Cardiac fibroblast (primary cell): ENCODE measurements at regions not wholly inside any gene's neighbourhood (a gene's known extent, or its start where the extent isn't known, plus 50 kb on each side); places are given as distances from the start of the nearest gene placed in this dataset.

Experiments
- DNase-seq, 2 donors: peaks; one replicate each; pipeline versions ENCODE4 v3.0.0 to v3.0.0-alpha.2; 2010; ENCODE audit warnings: low read depth in 2 of 2
- H3K4me3 ChIP-seq, 2 donors: replicated peaks in 1 of 2; 1 replicate in 1 of 2; 2 replicates in 1 of 2; pipeline ENCODE4 v1.5.1; 2011; ENCODE audit warnings: low read depth in 2 of 2, low read length in 2 of 2, mild to moderate bottlenecking in 2 of 2, moderate library complexity in 1 of 2
- TF ChIP-seq, protein P1 (sequence below): IDR thresholded peaks from one replicate; pipeline ENCODE4 v1.5.1; 2011; ENCODE audit warnings: low read depth, mild to moderate bottlenecking, low read length, inconsistent platforms

DNA sequence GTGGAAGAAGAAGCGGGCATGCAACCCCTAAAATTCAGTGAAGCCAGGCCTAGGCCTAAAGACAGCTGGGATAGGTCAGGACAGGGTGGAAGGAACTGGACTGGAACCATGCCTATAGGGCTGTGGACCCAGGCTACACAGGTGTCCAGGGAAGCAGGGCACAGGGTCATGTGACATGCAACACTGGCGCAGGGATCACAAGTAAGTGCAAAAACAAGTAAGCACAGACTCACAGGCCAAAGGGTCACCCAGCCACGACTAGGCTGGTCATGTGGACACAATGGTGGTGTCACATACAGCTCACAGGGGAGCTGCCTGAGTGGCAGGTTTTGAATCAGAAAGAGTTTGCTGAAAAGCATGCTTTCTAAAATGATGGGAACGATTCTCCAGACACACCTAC is 195.7 kb downstream of the SPTSSA start:
- no peak overlapping the region for H3K4me3 ChIP-seq
- DNase-seq: no peak
- TF ChIP-seq, protein P1, sequence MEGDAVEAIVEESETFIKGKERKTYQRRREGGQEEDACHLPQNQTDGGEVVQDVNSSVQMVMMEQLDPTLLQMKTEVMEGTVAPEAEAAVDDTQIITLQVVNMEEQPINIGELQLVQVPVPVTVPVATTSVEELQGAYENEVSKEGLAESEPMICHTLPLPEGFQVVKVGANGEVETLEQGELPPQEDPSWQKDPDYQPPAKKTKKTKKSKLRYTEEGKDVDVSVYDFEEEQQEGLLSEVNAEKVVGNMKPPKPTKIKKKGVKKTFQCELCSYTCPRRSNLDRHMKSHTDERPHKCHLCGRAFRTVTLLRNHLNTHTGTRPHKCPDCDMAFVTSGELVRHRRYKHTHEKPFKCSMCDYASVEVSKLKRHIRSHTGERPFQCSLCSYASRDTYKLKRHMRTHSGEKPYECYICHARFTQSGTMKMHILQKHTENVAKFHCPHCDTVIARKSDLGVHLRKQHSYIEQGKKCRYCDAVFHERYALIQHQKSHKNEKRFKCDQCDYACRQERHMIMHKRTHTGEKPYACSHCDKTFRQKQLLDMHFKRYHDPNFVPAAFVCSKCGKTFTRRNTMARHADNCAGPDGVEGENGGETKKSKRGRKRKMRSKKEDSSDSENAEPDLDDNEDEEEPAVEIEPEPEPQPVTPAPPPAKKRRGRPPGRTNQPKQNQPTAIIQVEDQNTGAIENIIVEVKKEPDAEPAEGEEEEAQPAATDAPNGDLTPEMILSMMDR: no peak

DNA sequence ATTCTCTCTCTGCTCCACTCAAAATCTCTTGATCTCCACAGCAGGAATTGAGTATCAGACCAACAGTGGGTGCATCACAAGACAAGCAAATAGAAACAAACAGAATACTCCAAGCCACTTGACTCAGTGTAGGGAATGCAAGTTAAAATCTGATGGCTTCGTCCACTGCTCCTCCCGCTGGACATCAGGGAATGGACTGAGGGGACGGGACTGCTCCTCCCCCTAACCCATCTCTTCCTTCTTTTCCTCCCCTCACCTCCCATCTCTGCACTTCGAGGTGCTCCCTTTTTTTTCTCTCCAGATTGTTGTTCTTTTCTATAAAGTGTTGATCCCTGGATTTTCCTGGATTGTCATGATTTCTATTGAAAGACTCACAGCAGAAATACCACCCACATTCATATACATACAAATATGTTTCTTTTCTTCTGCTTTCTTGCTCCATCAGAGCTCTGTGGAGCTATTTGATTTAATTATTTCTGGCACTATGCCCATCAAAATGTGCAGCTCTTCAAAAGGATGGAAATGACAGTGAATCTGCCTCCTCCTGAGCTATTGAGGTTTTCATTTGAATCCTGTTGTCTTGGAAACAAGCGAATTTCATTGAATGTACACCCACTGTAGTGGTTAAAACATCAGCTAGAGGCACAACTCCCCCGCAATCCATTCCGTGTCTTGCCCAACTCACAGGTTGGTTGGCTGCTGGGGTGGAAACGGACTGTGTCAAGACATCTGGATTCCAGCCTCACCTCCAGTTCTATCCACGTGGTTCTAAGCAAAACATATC is 199.7 kb downstream of the SPTSSA start:
- no peak overlapping the region for H3K4me3 ChIP-seq
- no peak for DNase-seq
- TF ChIP-seq, protein P1: no peak

DNA sequence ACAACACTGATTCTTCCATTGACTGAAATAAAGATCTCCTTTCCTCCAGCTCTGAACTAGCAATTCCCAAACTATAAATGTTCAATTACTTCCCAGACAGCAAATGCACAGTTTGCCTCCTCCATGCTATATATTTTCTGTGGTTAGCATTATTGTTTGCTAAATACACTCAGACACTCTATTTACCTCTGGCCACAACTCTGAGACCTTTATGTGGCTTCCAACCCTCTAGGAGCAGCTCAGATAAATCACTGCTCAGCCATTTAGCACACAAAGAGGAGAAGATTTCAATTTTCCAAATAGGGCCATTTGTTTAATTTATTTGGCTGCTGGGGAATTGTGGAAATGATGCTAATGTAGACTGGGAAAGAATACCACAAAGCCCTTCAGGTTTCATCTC is 202.0 kb downstream of the SPTSSA start:
- no peak overlapping the region for H3K4me3 ChIP-seq
- DNase-seq: no peak
- TF ChIP-seq, protein P1: no peak

DNA sequence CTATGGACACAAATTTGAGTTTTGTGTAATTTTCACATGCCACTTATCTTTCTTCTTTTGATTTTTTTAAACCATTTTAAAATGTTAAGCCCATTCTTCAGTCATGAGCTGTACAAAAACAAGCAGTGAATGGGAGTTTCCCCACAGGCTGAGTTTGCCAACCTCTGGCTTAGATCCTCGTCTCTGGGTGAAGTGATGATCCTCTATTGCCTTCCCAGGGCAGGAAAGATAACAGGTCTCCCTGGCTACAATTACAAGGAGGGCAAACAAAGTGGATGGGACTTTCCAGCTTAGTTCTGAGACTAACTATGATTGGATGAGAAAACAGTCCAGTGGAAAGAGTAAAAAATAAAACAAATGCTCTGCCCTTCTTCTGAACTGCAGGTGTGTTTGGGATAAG is 203.7 kb downstream of the SPTSSA start:
- H3K4me3 ChIP-seq: no peak overlapping the region
- TF ChIP-seq, protein P1: no peak
- peak; percentile 5 to 32 for DNase-seq

- no peak for DNase-seq
- TF ChIP-seq, protein P1: no peak
- no peak overlapping the region for H3K4me3 ChIP-seq
Observed at GRCh38 chr14:34257505-34257904, 204.5 kb downstream of the SPTSSA start.

DNA sequence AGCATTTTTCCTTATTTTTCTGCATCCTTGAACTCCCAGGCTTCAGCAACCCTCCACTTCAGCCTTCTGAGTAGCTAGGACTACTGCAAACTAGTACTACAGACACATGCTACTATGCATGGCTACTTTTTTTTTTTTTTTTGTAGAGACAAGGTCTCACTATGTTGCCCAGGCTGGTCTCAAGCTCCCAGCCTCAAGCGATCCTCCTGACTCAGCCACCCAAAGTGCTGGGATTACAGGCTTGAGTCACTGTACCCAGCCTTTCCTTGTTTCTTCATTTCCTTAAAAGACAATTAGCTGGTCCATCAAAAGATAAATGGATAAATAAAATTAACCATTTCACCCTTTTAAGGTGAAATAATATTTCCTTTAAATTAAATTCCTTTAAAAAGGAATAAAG is 205.8 kb downstream of the SPTSSA start:
- DNase-seq: no peak
- TF ChIP-seq, protein P1: no peak

DNA sequence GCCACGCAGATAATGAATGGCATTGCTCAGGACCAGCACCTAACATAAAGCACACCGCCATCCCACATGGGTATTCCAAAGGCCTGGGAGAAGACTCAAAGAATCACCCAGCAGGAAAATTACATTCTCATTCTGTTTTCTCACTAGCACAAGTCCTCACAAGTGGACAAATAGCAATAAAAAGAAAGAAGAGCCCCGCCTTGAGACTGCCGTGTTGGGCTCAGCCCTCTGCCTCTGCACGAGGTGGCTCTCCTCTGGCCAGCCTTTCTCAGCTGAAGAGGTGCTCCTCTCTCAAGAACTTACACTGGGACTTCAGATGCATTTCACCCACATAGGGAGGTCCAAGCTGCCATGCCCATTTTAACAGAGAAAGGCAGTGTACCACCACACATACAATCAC is 207.5 kb downstream of the SPTSSA start:
- TF ChIP-seq, protein P1: no peak
- no peak for DNase-seq
- no peak overlapping the region for H3K4me3 ChIP-seq

More for the DNA sequence above, 205.8 kb downstream of the SPTSSA start:
- no peak overlapping the region for H3K4me3 ChIP-seq
